Neural progenitor cell (in vitro differentiated cells): ENCODE measurements at regions not wholly inside any gene's neighbourhood (a gene's known extent, or its start where the extent isn't known, plus 50 kb on each side); places are given as distances from the start of the nearest gene placed in this dataset.

Experiments used
- EZH2 ChIP-seq: fragments of 200-600 bp; sonication (generic); IDR thresholded peaks from 2 replicates; pipeline ENCODE4 v1.6.1; 2017; ENCODE audit warnings: antibody characterized with exemption, mild to moderate bottlenecking, moderate library complexity
- TF ChIP-seq, protein P1 (sequence below): fragments of 200-600 bp; sonication (generic); IDR thresholded peaks from 2 replicates; pipeline ENCODE4 v1.5.1; 2017; ENCODE audit warnings: antibody characterized with exemption, mild to moderate bottlenecking

DNA sequence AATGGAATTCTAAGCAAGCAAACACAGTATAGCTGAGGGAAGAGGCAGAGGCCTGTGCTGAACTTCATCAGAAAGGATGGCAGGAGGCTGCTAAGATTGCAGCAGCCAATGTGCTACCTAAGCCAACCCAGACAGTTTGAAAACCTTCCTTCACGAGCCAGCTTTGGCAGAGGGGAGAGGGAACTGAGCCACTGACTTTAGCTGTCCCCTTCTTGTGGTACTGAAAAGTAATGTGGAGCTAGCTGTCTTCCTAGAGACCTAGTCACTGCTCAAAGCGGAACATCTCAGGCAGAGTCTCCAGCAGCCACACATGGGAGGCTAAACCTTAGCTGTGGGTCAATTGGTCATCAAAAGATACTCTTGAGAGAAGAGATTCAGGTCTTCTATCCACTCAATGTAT is 419.0 kb downstream of the FBXO15 start:
- TF ChIP-seq, protein P1, sequence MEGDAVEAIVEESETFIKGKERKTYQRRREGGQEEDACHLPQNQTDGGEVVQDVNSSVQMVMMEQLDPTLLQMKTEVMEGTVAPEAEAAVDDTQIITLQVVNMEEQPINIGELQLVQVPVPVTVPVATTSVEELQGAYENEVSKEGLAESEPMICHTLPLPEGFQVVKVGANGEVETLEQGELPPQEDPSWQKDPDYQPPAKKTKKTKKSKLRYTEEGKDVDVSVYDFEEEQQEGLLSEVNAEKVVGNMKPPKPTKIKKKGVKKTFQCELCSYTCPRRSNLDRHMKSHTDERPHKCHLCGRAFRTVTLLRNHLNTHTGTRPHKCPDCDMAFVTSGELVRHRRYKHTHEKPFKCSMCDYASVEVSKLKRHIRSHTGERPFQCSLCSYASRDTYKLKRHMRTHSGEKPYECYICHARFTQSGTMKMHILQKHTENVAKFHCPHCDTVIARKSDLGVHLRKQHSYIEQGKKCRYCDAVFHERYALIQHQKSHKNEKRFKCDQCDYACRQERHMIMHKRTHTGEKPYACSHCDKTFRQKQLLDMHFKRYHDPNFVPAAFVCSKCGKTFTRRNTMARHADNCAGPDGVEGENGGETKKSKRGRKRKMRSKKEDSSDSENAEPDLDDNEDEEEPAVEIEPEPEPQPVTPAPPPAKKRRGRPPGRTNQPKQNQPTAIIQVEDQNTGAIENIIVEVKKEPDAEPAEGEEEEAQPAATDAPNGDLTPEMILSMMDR: no peak
- TF ChIP-seq EZH2: no peak
